Caco-2 (cell line): ENCODE measurements at regions not wholly inside any gene's neighbourhood (a gene's known extent, or its start where the extent isn't known, plus 50 kb on each side); places are given as distances from the start of the nearest gene placed in this dataset.

Experiments used
- BruUV-seq: library from RNA; stranded (reverse); fragments of 400-500 nt; replicated peaks from 2 replicates; lab custom pipeline; 2021; lab: Mats Ljungman, UMichigan
- CTCF ChIA-PET: fragments of 300-600 bp; sonication (Branson Sonifier 250); formaldehyde crosslinking; loops from one replicate; lab custom pipeline; 2022; ENCODE audit warnings: antibody characterized with exemption; lab: Charles Lee
- POLR2A ChIA-PET: fragments of 300-600 bp; sonication (Branson Sonifier 250); formaldehyde crosslinking; loops from one replicate; lab custom pipeline; 2022; ENCODE audit warnings: antibody characterized with exemption; lab: Charles Lee
- DNase-seq, 2 experiments: peaks; one replicate each; pipeline versions ENCODE4 v3.0.0 to v3.0.0-alpha.2; 2020 to 2022
- H3K27me3 ChIP-seq: replicated peaks from 2 replicates; pipeline ENCODE4 v1.6.0; 2011; ENCODE audit warnings: low read length; ENCODE audit not compliant: control insufficient read depth, insufficient read depth
- H3K36me3 ChIP-seq: 2 replicates; pipeline ENCODE4 v1.5.1; 2011; ENCODE audit warnings: low read length; ENCODE audit not compliant: control insufficient read depth, insufficient read depth
- H3K4me1 ChIP-seq: fragments of 250-450 bp; sonication (Bioruptor Pico); 2 replicates; pipeline ENCODE4 v1.5.1; 2020; ENCODE audit warnings: mild to moderate bottlenecking
- H3K4me3 ChIP-seq: 2 replicates; pipeline ENCODE4 v1.5.1; 2011; ENCODE audit warnings: low read depth, mild to moderate bottlenecking, control low read depth, low read length
- H3K9me3 ChIP-seq: fragments of 250-450 bp; sonication (Bioruptor Pico); 2 replicates; pipeline ENCODE4 v1.5.1; 2020; ENCODE audit warnings: mild to moderate bottlenecking, moderate library complexity
- H3K27ac Mint-ChIP-seq: one replicate; pipeline ENCODE4 v1.8.0; 2022; ENCODE audit warnings: mixed read lengths; ENCODE audit not compliant: unreplicated experiment
- H3K27me3 Mint-ChIP-seq: one replicate; pipeline ENCODE4 v1.8.0; 2022; ENCODE audit warnings: mixed read lengths; ENCODE audit not compliant: insufficient read depth, unreplicated experiment
- H3K36me3 Mint-ChIP-seq: one replicate; pipeline ENCODE4 v1.8.0; 2022; ENCODE audit warnings: mild to moderate bottlenecking, mixed read lengths; ENCODE audit not compliant: insufficient read depth, unreplicated experiment
- H3K4me1 Mint-ChIP-seq: one replicate; pipeline ENCODE4 v1.8.0; 2022; ENCODE audit warnings: low read depth, mixed read lengths; ENCODE audit not compliant: unreplicated experiment
- H3K4me3 Mint-ChIP-seq: one replicate; pipeline ENCODE4 v1.8.0; 2022; ENCODE audit warnings: mild to moderate bottlenecking, moderate library complexity, mixed read lengths; ENCODE audit not compliant: unreplicated experiment
- H3K9me3 Mint-ChIP-seq: one replicate; pipeline ENCODE4 v1.8.0; 2022; ENCODE audit warnings: mixed read lengths; ENCODE audit not compliant: unreplicated experiment
- intact Hi-C: fragments of 100-400 bp; cut with micrococcal nuclease; formaldehyde crosslinking; loops from one replicate; pipeline ENCODE4 v1.10.0; 2022; ENCODE audit not compliant: unreplicated experiment
- TF ChIP-seq, protein P1 (sequence below), 2 experiments: fragments of 200-600 bp in 1 of 2; IDR thresholded peaks; 1 replicate in 1 of 2; 2 replicates in 1 of 2; pipeline versions ENCODE4 v1.5.1 to v1.8.0; 2011 to 2022; ENCODE audit warnings: antibody characterized with exemption in 1 of 2, control low read depth in 1 of 2, inconsistent platforms in 1 of 2, low read depth in 1 of 2, low read length in 1 of 2, mild to moderate bottlenecking in 1 of 2, moderate library complexity in 1 of 2; ENCODE audit not compliant: insufficient read depth in 1 of 2, severe bottlenecking in 1 of 2, unreplicated experiment in 1 of 2

DNA sequence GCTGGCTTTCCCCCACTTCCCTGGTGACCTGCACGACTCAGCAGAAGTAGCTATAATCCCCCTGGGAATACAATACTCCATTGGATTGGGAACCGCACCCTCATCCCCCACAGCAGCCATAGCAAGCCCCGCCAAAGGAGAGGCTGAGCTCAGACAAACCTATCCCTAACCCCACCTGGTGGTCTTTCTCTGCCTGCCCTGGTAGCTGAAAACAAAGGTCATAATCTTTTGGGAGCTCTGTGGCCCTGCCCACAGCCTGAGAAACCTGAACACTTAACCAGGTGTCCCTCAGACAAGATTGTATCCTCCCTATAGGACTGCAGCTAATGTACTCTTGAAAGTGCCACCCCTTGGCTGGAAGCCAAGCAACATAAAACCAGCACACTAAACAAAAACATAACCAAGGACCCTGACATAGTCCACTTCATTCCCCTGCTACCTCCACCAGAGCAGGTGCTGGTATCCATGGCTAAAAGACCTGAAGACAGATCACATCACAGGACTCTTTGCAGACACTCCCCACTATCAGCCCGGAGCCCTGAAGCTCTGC is 71.6 kb upstream of the RUNX1 start:
- no TSS peak for BruUV-seq
- no peak overlapping the region for H3K27ac Mint-ChIP-seq

DNA sequence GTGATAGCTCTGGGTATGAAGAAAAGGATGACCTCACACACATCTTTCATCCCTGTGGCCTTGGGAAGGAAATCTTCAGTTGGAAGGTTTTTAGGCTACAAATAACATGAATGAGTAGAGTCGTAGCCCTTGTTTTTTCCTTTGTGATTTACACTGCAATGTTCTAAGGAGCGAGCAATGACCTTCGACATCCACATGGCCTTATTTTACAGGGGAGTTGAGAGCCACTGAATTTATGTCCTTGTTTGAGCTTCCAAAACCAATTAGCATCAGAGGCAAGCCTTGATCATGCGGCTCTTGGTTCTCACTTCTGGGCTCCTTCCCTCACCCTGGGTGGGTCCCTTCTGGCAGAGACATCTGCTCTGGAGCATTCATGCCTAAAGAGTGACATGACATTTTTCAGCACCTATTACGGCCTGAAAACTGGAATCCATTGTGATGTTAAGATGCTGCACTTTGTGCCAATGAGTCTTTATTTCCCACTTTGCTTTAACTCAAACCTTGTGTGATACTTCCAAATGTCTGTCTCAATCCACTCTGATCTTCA is 70.5 kb upstream of the RUNX1 start:
- Histone ChIP-seq H3K4me1 (no peaks in the 10 kb centered on the region), H3K4me3 (no peak overlapping the region), H3K9me3 (no peaks in the 10 kb centered on the region; the same call in 1 of the 2 replicates), H3K36me3 (no peaks in the 10 kb centered on the region), H3K27me3 (no peaks in the 10 kb centered on the region)
- BruUV-seq = no TSS peak
- H3K9me3 Mint-ChIP-seq = peaks cover 13% of the 10 kb centered on the region
- TF ChIP-seq, protein P1, sequence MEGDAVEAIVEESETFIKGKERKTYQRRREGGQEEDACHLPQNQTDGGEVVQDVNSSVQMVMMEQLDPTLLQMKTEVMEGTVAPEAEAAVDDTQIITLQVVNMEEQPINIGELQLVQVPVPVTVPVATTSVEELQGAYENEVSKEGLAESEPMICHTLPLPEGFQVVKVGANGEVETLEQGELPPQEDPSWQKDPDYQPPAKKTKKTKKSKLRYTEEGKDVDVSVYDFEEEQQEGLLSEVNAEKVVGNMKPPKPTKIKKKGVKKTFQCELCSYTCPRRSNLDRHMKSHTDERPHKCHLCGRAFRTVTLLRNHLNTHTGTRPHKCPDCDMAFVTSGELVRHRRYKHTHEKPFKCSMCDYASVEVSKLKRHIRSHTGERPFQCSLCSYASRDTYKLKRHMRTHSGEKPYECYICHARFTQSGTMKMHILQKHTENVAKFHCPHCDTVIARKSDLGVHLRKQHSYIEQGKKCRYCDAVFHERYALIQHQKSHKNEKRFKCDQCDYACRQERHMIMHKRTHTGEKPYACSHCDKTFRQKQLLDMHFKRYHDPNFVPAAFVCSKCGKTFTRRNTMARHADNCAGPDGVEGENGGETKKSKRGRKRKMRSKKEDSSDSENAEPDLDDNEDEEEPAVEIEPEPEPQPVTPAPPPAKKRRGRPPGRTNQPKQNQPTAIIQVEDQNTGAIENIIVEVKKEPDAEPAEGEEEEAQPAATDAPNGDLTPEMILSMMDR (IDR thresholded peaks at IDR 0.05; ENCODE audit: insufficient read depth in 1 of 2, low read depth in 1 of 2, low read length in 1 of 2, severe bottlenecking in 1 of 2, unreplicated experiment in 1 of 2) = no peak
- H3K36me3 Mint-ChIP-seq = no peaks in the 10 kb centered on the region
- POLR2A ChIA-PET = no interaction called here
- no peak overlapping the region for H3K27ac Mint-ChIP-seq
- CTCF ChIA-PET = no interaction called here
- intact Hi-C loops = no loop called here
- H3K27me3 Mint-ChIP-seq = no peaks in the 10 kb centered on the region
- DNase-seq = no peak
- H3K4me3 Mint-ChIP-seq = no peak overlapping the region
- no peaks in the 10 kb centered on the region for H3K4me1 Mint-ChIP-seq

More for the DNA sequence above, 71.6 kb upstream of the RUNX1 start:
- Mint-ChIP-seq H3K4me1 (no peaks in the 10 kb centered on the region), H3K4me3 (no peak overlapping the region), H3K9me3 (peaks cover 24% of the 10 kb centered on the region), H3K36me3 (no peaks in the 10 kb centered on the region), H3K27me3 (no peaks in the 10 kb centered on the region)
- no peaks in the 10 kb centered on the region for H3K9me3 ChIP-seq
- intact Hi-C loops = no loop called here
- no peaks in the 10 kb centered on the region for H3K4me1 ChIP-seq
- no peak for DNase-seq
- H3K4me3 ChIP-seq = no peak overlapping the region
- ChIA-PET POLR2A (no interaction called here), CTCF (no interaction called here)
- TF ChIP-seq, protein P1 (IDR thresholded peaks at IDR 0.05; ENCODE audit: insufficient read depth in 1 of 2, low read depth in 1 of 2, low read length in 1 of 2, severe bottlenecking in 1 of 2, unreplicated experiment in 1 of 2) = no peak
- H3K27me3 ChIP-seq = no peaks in the 10 kb centered on the region
- H3K36me3 ChIP-seq = no peaks in the 10 kb centered on the region

DNA sequence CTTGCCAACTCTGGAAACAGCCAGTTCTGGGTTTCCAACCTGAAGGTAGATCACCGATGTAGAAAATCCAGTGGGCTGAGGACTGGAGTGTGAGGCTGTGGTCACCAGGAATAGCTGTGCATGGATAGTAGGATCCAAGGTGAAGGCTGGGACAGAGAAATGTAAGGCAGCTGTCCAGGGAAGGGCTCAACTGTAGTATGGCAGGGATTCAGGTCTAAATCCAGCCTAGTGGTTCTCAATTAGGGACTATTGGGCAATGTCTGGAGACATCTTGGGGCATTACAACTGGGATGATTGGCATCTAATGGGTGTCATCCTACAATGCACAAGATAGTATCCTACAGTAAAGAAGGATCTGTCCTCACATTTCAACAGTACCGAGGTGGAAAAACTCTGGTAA is 67.7 kb upstream of the RUNX1 start:
- H3K36me3 Mint-ChIP-seq = no peaks in the 10 kb centered on the region
- H3K27me3 ChIP-seq = no peaks in the 10 kb centered on the region
- peaks cover 2% of the 10 kb centered on the region for H3K27me3 Mint-ChIP-seq
- H3K4me1 ChIP-seq = no peaks in the 10 kb centered on the region
- no peaks in the 10 kb centered on the region for H3K36me3 ChIP-seq
- ChIA-PET POLR2A (no interaction called here), CTCF (no interaction called here)
- H3K9me3 Mint-ChIP-seq = no peaks in the 10 kb centered on the region
- TF ChIP-seq, protein P1 (IDR thresholded peaks at IDR 0.05; ENCODE audit: insufficient read depth in 1 of 2, low read depth in 1 of 2, low read length in 1 of 2, severe bottlenecking in 1 of 2, unreplicated experiment in 1 of 2) = no peak
- no peaks in the 10 kb centered on the region; the same call in 1 of the 2 replicates for H3K9me3 ChIP-seq
- DNase-seq = no peak
- no peaks in the 10 kb centered on the region for H3K4me1 Mint-ChIP-seq
- intact Hi-C loops = no loop called here
- H3K4me3 ChIP-seq = no peak overlapping the region
- BruUV-seq = no TSS peak
- no peak overlapping the region for H3K27ac Mint-ChIP-seq
- no peak overlapping the region for H3K4me3 Mint-ChIP-seq
